ENCODE measurements at regions not wholly inside any gene's neighbourhood (a gene's known extent, or its start where the extent isn't known, plus 50 kb on each side); places are given as distances from the start of the nearest gene placed in this dataset.

DNA sequence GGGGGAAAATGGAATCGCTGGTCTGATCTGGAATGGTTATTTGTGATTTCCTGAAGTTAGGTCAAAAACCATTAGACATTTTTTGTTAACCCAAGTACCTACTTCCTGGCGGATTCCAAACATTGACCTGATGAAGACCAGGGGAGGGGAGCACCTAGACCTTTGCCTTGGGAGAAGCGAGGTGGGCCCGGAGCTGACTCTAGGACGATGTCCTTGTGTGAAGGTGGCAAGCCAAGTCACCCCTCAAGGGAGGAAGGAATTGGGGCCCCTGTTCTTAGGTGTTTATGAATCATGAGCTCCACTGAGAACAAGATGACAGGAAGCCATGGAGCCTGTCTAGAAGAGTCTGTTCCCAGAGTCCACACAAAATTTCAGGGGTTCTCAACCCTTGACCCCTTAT lies 204.9 kb upstream of the FOXF1 start:
- Histone ChIP-seq H3K27me3 (peaks cover 0 to 37% of the 10 kb centered on the region in 2 donors), H3K27ac (no peak overlapping the region), H3K36me3 (no peaks in the 10 kb centered on the region), H3K4me1 (no peaks in the 10 kb centered on the region), H3K4me3 (no peak overlapping the region), H3K9me3 (no peaks in the 10 kb centered on the region)
- WGBS, 2 donors: 72 to 81% methylated on average over 5 of the region's 5 CpGs
- TF ChIP-seq CTCF (IDR thresholded peaks at IDR 0.05) (no peak), EP300 (IDR thresholded peaks at IDR 0.05) (no peak), POLR2A (IDR thresholded peaks at IDR 0.05) (no peak)
- no peak for DNase-seq (ENCODE audit: low spot score in 2 of 2)

GRCh38 chr16:86306011-86306644 lies 204.2 kb upstream of the FOXF1 start:
- TF ChIP-seq POLR2A (IDR thresholded peaks at IDR 0.05) (no peak), EP300 (IDR thresholded peaks at IDR 0.05) (no peak), CTCF (IDR thresholded peaks at IDR 0.05) (no peak)
- H3K27ac ChIP-seq: no peak overlapping the region
- H3K9me3 ChIP-seq: no peaks in the 10 kb centered on the region
- H3K4me1 ChIP-seq: no peaks in the 10 kb centered on the region
- peaks cover 0 to 32% of the 10 kb centered on the region in 2 donors for H3K27me3 ChIP-seq
- WGBS, 2 donors: 55 to 68% methylated on average over 7 of the region's 7 CpGs
- no peak overlapping the region for H3K4me3 ChIP-seq
- no peak for DNase-seq (ENCODE audit: low spot score in 2 of 2)
- H3K36me3 ChIP-seq: no peaks in the 10 kb centered on the region

DNA sequence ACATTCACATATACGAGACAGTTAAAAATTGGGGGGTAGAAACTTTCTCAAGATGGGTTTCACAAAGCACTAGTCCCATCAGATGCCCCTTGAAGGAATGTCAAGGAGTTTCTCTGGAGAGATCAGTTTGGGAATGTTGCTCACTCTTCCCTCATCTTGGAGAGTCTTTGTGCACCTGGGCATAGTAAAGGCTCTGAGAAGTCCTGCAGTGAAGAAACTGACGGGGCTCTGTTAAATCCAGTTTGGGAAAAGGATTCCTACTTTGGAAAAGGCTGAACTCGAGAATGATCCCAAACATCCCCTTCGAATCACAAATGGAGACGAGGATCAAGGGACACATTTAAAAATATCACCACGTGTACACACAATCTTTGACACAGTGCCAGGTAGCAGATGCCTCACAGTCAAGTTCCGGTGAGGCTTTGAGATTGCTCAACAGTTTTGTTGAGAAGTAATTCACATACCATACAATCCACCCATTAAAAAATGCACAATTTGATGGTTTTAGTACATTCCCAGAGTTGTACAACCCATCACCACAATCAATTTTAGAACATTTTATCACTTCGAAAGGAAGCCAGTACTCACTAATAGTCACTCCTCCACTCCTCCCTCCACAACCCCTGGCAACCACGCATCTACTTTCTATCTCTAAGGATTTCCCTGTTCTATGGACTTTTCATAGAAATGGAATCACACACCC lies 203.4 kb upstream of the FOXF1 start:
- Histone ChIP-seq H3K36me3 (no peaks in the 10 kb centered on the region), H3K4me1 (no peaks in the 10 kb centered on the region), H3K27me3 (peaks cover 0 to 30% of the 10 kb centered on the region in 2 donors), H3K4me3 (no peak overlapping the region), H3K27ac (no peak overlapping the region), H3K9me3 (no peaks in the 10 kb centered on the region)
- TF ChIP-seq POLR2A (IDR thresholded peaks at IDR 0.05) (no peak), CTCF (IDR thresholded peaks at IDR 0.05) (no peak), EP300 (IDR thresholded peaks at IDR 0.05) (no peak)
- no peak for DNase-seq (ENCODE audit: low spot score in 2 of 2)
- 49 to 57% methylated on average over 9 of the region's 9 CpGs for WGBS, 2 donors

DNA sequence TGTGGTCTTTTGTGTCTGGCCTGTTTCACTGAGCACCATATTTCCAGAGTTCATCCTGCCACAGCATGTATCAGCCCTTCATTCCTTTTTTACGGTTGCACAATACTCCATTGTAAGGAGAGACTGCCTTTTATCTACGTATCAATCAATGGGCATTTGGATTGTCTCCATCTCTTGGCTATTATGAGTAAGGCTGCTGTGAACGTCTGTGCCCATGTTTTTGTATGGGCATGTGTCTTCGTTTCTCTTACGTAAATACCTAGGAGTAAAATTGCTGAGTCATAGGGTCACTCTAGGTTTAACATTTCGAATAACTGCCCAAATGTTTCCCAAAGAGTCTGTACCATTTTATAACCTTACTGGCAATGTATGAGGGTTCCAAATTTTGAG lies 202.8 kb upstream of the FOXF1 start:
- TF ChIP-seq EP300 (IDR thresholded peaks at IDR 0.05) (no peak), POLR2A (IDR thresholded peaks at IDR 0.05) (no peak), CTCF (IDR thresholded peaks at IDR 0.05) (no peak)
- Histone ChIP-seq H3K36me3 (no peaks in the 10 kb centered on the region), H3K4me3 (no peak overlapping the region), H3K9me3 (no peaks in the 10 kb centered on the region), H3K4me1 (no peaks in the 10 kb centered on the region), H3K27me3 (peaks cover 0 to 27% of the 10 kb centered on the region in 2 donors), H3K27ac (no peak overlapping the region)
- no peak for DNase-seq (ENCODE audit: low spot score in 2 of 2)
- WGBS, 2 donors: 44 to 46% methylated on average over 6 of the region's 6 CpGs

GRCh38 chr16:86308514-86308913 lies 201.8 kb upstream of the FOXF1 start:
- WGBS, 2 donors: 81% methylated on average over 10 of the region's 10 CpGs
- no peak overlapping the region for H3K27ac ChIP-seq

More at GRCh38 chr16:86308514-86308913, 201.8 kb upstream of the FOXF1 start:
- TF ChIP-seq EP300 (IDR thresholded peaks at IDR 0.05) (no peak), POLR2A (IDR thresholded peaks at IDR 0.05) (no peak), CTCF (IDR thresholded peaks at IDR 0.05) (no peak)
- no peaks in the 10 kb centered on the region for H3K36me3 ChIP-seq
- H3K9me3 ChIP-seq: no peaks in the 10 kb centered on the region
- DNase-seq (ENCODE audit: low spot score in 2 of 2): no peak
- peaks cover 0 to 22% of the 10 kb centered on the region in 2 donors for H3K27me3 ChIP-seq
- no peak overlapping the region for H3K4me3 ChIP-seq
- no peaks in the 10 kb centered on the region for H3K4me1 ChIP-seq

Measured in tibial nerve (tissue), 4 donors.